ENCODE measurements at regions not wholly inside any gene's neighbourhood (a gene's known extent, or its start where the extent isn't known, plus 50 kb on each side); places are given as distances from the start of the nearest gene placed in this dataset.

DNA sequence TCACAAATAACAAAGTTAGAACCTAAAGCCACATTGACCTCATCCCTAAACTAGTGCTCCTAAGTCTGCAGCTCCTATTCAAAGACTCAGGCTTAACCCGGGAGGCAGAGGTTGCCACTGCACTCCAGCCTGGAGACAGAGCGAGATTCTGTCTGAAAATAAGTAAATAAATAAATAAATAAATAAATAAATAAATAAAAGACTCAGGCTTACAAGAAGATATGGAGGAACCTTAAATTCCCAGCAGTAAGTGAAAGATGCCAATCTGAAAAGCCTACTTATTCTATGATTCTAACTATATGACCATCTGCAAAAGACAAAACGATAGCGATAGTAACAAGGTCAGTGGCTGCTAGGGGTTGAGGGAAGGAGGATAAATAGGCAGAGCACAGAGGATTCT lies 101.7 kb downstream of the DDX1 start:
- TF ChIP-seq, protein P1, sequence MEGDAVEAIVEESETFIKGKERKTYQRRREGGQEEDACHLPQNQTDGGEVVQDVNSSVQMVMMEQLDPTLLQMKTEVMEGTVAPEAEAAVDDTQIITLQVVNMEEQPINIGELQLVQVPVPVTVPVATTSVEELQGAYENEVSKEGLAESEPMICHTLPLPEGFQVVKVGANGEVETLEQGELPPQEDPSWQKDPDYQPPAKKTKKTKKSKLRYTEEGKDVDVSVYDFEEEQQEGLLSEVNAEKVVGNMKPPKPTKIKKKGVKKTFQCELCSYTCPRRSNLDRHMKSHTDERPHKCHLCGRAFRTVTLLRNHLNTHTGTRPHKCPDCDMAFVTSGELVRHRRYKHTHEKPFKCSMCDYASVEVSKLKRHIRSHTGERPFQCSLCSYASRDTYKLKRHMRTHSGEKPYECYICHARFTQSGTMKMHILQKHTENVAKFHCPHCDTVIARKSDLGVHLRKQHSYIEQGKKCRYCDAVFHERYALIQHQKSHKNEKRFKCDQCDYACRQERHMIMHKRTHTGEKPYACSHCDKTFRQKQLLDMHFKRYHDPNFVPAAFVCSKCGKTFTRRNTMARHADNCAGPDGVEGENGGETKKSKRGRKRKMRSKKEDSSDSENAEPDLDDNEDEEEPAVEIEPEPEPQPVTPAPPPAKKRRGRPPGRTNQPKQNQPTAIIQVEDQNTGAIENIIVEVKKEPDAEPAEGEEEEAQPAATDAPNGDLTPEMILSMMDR (IDR thresholded peaks at IDR 0.05; ENCODE audit: insufficient read depth, low read length), result no peak
- TF ChIP-seq GABPA (IDR thresholded peaks at IDR 0.05; ENCODE audit: low read depth), result no peak
- no peak for TF ChIP-seq POLR2AphosphoS5 (IDR thresholded peaks at IDR 0.05; ENCODE audit: low read depth)
- TF ChIP-seq, protein P2, sequence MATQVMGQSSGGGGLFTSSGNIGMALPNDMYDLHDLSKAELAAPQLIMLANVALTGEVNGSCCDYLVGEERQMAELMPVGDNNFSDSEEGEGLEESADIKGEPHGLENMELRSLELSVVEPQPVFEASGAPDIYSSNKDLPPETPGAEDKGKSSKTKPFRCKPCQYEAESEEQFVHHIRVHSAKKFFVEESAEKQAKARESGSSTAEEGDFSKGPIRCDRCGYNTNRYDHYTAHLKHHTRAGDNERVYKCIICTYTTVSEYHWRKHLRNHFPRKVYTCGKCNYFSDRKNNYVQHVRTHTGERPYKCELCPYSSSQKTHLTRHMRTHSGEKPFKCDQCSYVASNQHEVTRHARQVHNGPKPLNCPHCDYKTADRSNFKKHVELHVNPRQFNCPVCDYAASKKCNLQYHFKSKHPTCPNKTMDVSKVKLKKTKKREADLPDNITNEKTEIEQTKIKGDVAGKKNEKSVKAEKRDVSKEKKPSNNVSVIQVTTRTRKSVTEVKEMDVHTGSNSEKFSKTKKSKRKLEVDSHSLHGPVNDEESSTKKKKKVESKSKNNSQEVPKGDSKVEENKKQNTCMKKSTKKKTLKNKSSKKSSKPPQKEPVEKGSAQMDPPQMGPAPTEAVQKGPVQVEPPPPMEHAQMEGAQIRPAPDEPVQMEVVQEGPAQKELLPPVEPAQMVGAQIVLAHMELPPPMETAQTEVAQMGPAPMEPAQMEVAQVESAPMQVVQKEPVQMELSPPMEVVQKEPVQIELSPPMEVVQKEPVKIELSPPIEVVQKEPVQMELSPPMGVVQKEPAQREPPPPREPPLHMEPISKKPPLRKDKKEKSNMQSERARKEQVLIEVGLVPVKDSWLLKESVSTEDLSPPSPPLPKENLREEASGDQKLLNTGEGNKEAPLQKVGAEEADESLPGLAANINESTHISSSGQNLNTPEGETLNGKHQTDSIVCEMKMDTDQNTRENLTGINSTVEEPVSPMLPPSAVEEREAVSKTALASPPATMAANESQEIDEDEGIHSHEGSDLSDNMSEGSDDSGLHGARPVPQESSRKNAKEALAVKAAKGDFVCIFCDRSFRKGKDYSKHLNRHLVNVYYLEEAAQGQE (IDR thresholded peaks at IDR 0.05; ENCODE audit: insufficient replicate concordance, low read depth), result no peak
- TF ChIP-seq SPI1 (IDR thresholded peaks at IDR 0.05; ENCODE audit: borderline replicate concordance, low read depth), result no peak

Measured in HL-60 (cell line).